CMK (cell line): ENCODE measurements at regions not wholly inside any gene's neighbourhood (a gene's known extent, or its start where the extent isn't known, plus 50 kb on each side); places are given as distances from the start of the nearest gene placed in this dataset.
"Not testable (repeated sequence)": the region's sequence is repeated elsewhere in the genome, so short reads cannot be mapped to it uniquely, and the experiment has no call there.

Experiments used
- DNase-seq: peaks from one replicate; pipeline ENCODE4 v3.0.0-alpha.2; 2010; ENCODE audit warnings: low read depth

- no peak for DNase-seq
Measured at GRCh38 chrX:39409246-39409917, 608.1 kb downstream of the MID1IP1 start.

DNA sequence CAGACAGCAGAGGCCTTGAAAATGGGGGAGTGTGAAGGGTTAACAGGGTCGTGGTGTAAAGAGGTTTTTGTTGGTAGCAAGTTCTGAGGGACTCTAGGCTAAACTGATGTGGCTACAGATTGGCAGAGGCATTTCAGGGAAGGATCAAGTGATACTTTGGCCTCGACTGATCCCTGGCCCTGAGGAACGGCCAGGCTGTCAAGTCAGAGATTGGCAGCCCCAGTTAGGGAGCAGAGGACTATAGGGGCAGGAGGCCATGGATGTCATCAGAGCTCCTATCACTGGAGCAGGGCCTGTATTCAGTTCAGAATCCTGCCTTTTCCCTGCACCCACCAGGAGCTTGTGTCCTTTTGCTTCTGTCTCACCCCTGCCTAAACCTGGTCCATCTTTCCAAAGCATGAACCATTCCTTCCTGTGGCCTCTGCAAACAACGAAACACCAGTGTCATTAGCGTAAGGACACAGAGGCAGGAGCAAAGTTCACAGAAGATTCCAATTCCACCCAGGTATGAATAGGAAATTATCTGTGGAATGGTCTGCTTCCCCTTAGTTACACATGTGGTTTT, 613.1 kb downstream of the MID1IP1 start:
- no peak for DNase-seq

- DNase-seq, result no peak
Measured at GRCh38 chrX:39416547-39417260, 615.4 kb downstream of the MID1IP1 start.

DNA sequence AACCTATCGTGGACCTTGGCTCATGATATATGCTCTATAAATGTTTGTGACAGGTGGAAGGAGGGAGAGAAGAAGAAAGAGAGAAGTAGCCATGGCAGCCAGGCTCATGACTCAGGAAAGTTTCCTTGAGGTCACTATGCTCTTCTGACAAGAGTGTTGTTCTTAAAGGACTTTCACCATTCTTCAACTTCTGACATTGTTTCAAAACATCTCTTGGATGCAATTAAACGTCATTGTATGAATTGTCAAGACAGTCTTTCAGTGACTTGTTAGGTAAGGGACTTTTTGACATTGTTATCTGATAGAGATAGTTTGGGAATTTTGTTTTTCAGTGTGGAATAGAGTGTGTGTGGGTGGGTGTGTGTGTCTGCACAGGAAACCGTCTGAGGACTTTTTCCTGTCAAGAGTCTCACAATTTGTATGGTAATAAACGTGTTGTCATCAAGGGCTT, 617.0 kb downstream of the MID1IP1 start:
- DNase-seq, result no peak

DNA sequence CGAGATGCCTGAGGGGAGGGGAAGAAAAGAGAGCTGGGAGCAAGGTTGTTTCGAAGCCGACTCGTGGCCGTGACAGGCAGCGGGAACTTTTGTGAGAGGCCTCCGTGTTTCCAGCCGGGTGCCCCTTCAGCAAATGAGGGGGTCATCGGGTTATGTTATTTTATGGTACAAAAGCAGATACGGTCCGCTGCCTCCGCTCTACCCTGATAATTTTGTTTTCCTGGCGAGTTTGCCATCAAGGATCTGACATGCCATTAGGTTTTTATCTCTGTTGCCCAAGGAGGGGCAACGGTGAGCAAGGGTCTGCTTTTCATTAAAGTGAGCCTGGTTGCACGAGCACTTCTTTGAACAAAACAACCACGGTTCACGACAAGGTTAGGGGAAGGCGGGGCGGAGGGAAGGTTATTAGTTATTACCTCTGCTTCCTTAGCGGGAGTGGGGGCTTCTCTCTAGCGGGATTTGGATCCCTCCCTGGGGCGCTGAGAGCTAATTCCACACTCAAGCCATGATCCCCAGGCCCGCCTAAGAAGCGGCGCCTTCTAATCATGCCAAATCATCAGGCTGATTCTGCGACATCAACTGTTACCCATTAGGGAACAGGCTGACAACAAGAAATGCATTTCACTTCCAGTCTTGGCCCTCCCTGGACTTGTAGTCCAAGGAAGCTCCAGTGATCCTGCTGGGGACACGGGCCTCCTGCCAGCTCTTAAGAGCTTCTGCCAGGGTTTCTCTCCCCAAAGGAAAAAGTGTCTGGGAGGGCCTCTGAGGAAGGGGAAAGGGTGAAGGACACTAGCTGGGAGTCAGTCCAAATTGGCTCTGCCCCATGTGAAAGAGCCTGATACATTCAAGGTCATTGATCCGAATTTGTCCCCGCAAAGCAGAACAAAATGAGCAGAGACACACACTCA, 617.7 kb downstream of the MID1IP1 start:
- no peak for DNase-seq

DNA sequence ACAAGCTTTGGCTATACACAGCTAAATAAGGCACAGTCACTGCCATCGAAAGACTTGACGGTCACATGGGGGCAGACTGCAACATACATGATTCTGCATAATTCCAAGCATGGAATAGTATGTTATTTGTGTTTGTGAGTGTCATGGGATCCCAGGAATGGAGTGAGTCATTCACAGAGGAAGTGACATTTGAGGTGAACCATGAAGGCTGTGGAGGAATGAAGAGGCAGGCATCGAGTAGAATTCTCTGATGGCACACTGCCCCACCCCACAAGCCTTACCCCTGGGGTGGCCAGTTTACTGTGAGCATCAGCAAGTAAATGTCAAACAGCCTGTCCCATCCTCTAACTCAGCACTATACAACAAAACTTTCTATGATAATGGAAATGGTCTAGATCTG, 619.7 kb downstream of the MID1IP1 start:
- DNase-seq, result no peak

GRCh38 chrX:39425124-39425806, 624.0 kb downstream of the MID1IP1 start:
- DNase-seq, result no peak

GRCh38 chrX:39426101-39426500, 624.8 kb downstream of the MID1IP1 start:
- no peak for DNase-seq

DNA sequence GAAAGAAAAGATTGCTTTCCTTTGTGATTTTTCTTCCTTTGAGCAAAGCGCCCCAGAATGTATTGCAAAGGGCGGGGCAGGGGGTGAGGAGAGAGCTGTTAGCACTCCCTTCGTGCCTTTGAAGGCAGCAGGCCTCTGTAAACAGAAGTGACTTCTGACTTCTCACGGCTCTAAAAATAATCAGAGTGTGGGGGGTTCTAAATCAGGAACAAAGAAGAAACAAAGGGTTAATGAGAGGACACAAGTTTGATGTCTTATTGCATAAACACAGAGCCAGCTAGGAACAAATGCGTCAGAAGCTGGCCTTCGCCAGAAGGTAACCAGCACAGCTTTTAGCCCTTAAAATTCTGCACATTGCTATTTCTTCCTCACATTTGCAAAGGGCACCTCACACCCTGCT, 626.2 kb downstream of the MID1IP1 start:
- DNase-seq, result no peak

GRCh38 chrX:39427906-39428305, 626.6 kb downstream of the MID1IP1 start:
- DNase-seq, result no peak

GRCh38 chrX:39430551-39430950, 629.3 kb downstream of the MID1IP1 start:
- DNase-seq, result no peak

- DNase-seq, result no peak
Measured at GRCh38 chrX:39431893-39432292, 630.6 kb downstream of the MID1IP1 start.

- not testable (repeated sequence) for DNase-seq
Measured at GRCh38 chrX:39434671-39435070, 633.4 kb downstream of the MID1IP1 start.

DNA sequence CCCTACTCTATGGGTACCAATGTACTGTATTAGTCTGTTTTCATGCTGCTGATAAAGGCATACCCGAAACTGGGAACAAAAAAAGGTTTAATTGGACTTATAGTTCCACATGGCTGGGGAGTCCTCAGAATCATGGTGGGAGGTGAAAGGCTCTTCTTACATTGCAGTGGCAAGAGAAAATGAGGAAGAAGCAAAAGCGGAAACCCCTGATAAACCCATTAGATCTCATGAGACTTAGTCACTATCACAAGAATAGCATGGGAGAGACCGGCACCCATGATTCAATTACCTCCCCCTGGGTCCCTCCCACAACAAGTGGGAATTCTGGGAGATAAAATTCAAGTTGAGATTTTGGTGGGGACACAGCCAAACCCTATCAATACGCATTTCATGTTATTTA, 635.3 kb downstream of the MID1IP1 start:
- not testable (repeated sequence) for DNase-seq

DNA sequence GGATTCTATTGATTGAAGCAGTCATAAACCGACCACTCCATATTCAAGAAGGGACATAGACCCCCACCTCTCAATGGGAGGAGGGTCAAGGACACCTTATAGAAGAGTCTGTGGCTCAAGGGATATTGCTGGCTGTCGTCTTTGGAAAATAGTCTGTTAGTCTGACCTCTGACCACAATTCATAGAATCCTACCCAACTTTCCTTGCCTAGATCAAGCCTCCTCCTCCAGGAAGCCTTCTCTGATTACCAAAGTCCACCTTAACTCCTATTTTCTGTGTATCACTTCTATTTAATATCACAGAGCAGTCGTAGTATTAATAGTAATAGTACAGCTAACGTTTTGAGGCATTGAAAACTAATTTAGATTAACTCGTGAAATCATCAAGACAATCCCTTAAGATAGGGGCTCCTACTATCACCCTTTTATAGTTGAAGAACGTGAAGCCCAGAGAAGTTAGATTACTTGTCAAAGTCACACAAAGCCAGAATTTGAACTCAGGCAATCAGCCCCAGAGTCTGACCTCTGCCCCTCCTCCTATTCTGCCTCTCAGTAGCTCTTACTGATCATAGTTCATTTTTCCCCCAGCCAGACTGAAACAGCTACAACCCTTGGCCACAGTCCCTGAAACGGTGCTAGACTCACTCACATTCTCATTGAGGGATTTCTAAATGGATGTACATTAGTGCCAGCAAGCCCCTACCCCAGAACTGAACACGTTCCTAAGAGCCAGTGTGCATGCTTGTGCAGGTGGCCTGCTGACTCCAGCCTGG, 636.6 kb downstream of the MID1IP1 start:
- no peak for DNase-seq

- DNase-seq, result no peak
Measured at GRCh38 chrX:39438603-39439602, 637.6 kb downstream of the MID1IP1 start.

- no peak for DNase-seq
Measured at GRCh38 chrX:39439906-39440798, 638.9 kb downstream of the MID1IP1 start.

DNA sequence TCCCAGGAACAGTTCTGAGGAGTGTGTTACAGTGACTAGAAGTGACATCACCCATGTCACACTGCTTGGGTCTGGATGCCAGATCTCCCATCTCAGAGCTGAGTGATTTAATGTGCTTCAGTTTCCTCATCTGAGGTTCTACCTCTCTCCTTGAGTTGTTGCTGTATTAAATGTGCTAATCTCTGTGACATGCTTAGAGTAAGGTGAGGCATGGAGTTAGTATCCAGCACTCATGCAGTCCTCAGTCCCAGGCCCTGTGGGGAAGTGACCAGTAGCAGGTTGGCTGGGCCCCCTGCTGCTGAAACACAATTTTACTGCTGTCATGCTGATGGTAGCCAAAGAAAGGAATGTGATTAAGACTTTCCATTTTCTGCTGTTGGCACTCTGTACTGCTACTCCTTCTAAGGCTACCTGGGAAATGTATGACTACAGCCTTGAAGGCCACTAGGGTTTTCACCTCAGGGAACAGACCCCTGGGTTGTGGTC, 639.6 kb downstream of the MID1IP1 start:
- no peak for DNase-seq
